ENCODE measurements at regions not wholly inside any gene's neighbourhood (a gene's known extent, or its start where the extent isn't known, plus 50 kb on each side); places are given as distances from the start of the nearest gene placed in this dataset.

- no peaks in the 10 kb centered on the region for H3K36me3 ChIP-seq (replicated peaks in 1 of 2)
- no peak for TF ChIP-seq CTCF (IDR thresholded peaks at IDR 0.05)
- TF ChIP-seq POLR2A (IDR thresholded peaks at IDR 0.05), result no peak
- 63 to 100% (median 82%) methylated on average over 3 to 21 of the region's 21 CpGs for WGBS, 4 donors
- H3K4me3 ChIP-seq, result no peak overlapping the region
- no peaks in the 10 kb centered on the region for H3K4me1 ChIP-seq (replicated peaks in 1 of 2)
- H3K9me3 ChIP-seq (replicated peaks in 1 of 3), result peaks cover 0 to 13% (median 0%) of the 10 kb centered on the region in 3 donors
- H3K27me3 ChIP-seq, result no peaks in the 10 kb centered on the region
- peak in 5 of 7 donors; percentile 1 to 11 (median 8) for DNase-seq
- intact Hi-C loops (cut with DNase I), result no loop called here
- H3K27ac ChIP-seq, result no peak overlapping the region
These were observed 222.5 kb downstream of the SNRPN start for GRCh38 chr15:25176991-25177954.

GRCh38 chr15:25177955-25178801 is 223.4 kb downstream of the SNRPN start:
- WGBS, 4 donors, result 78 to 100% (median 84%) methylated on average over 1 to 11 of the region's 11 CpGs
- TF ChIP-seq CTCF (IDR thresholded peaks at IDR 0.05), result no peak
- no peak for TF ChIP-seq POLR2A (IDR thresholded peaks at IDR 0.05)
- Histone ChIP-seq H3K4me3 (no peak overlapping the region), H3K9me3 (replicated peaks in 1 of 3) (peaks cover 0 to 12% (median 0%) of the 10 kb centered on the region in 3 donors), H3K27me3 (no peaks in the 10 kb centered on the region), H3K36me3 (replicated peaks in 1 of 2) (no peaks in the 10 kb centered on the region), H3K27ac (no peak overlapping the region), H3K4me1 (replicated peaks in 1 of 2) (no peaks in the 10 kb centered on the region)
- intact Hi-C loops (cut with DNase I), result no loop called here
- DNase-seq, result peak in 5 of 7 donors; percentile 2 to 16 (median 5)

GRCh38 chr15:25178835-25179672 is 224.3 kb downstream of the SNRPN start:
- peaks cover 0 to 3% (median 0%) of the 10 kb centered on the region in 3 donors for H3K9me3 ChIP-seq (replicated peaks in 1 of 3)
- no peaks in the 10 kb centered on the region for H3K27me3 ChIP-seq
- no peak overlapping the region for H3K4me3 ChIP-seq
- 59 to 94% (median 79%) methylated on average over 3 to 17 of the region's 17 CpGs for WGBS, 4 donors
- DNase-seq, result peak in 5 of 7 donors; percentile 2 to 18 (median 4)
- no peaks in the 10 kb centered on the region for H3K36me3 ChIP-seq (replicated peaks in 1 of 2)
- intact Hi-C loops (cut with DNase I), result no loop called here
- no peaks in the 10 kb centered on the region for H3K4me1 ChIP-seq (replicated peaks in 1 of 2)
- H3K27ac ChIP-seq, result no peak overlapping the region
- no peak for TF ChIP-seq POLR2A (IDR thresholded peaks at IDR 0.05)
- TF ChIP-seq CTCF (IDR thresholded peaks at IDR 0.05), result no peak
